Activated CD4-positive, alpha-beta T cell treated with anti-CD3 and anti-CD28 coated beads, Interleukin-2, amount 10 ng/mL, durations not matched to agents 7 days and 5 days (primary cell): ENCODE measurements at regions not wholly inside any gene's neighbourhood (a gene's known extent, or its start where the extent isn't known, plus 50 kb on each side); places are given as distances from the start of the nearest gene placed in this dataset.

Experiments used
- CTCF ChIA-PET: fragments of 350-600 bp; sonication (Branson Sonifier 250); formaldehyde crosslinking; loops from one replicate; lab custom pipeline; 2021; ENCODE audit warnings: antibody characterized with exemption; lab: Charles Lee
- POLR2A ChIA-PET: fragments of 350-600 bp; sonication (Branson Sonifier 250); formaldehyde crosslinking; loops from one replicate; lab custom pipeline; 2021; ENCODE audit warnings: antibody characterized with exemption; lab: Charles Lee
- DNase-seq: peaks from one replicate; pipeline ENCODE4 v3.0.0-alpha.2; 2020
- H3K27ac Mint-ChIP-seq: one replicate; pipeline ENCODE4 v1.8.0; 2021; ENCODE audit warnings: mild to moderate bottlenecking, moderate library complexity, mixed read lengths
- H3K27me3 Mint-ChIP-seq: one replicate; pipeline ENCODE4 v1.8.0; 2021; ENCODE audit warnings: mixed read lengths
- H3K36me3 Mint-ChIP-seq: one replicate; pipeline ENCODE4 v1.8.0; 2021; ENCODE audit warnings: low read depth, mixed read lengths
- H3K4me1 Mint-ChIP-seq: one replicate; pipeline ENCODE4 v1.8.0; 2021; ENCODE audit warnings: mixed read lengths
- H3K4me3 Mint-ChIP-seq: one replicate; pipeline ENCODE4 v1.8.0; 2021; ENCODE audit warnings: mild to moderate bottlenecking, moderate library complexity, mixed read lengths
- H3K9me3 Mint-ChIP-seq: one replicate; pipeline ENCODE4 v1.8.0; 2021; ENCODE audit warnings: mixed read lengths

DNA sequence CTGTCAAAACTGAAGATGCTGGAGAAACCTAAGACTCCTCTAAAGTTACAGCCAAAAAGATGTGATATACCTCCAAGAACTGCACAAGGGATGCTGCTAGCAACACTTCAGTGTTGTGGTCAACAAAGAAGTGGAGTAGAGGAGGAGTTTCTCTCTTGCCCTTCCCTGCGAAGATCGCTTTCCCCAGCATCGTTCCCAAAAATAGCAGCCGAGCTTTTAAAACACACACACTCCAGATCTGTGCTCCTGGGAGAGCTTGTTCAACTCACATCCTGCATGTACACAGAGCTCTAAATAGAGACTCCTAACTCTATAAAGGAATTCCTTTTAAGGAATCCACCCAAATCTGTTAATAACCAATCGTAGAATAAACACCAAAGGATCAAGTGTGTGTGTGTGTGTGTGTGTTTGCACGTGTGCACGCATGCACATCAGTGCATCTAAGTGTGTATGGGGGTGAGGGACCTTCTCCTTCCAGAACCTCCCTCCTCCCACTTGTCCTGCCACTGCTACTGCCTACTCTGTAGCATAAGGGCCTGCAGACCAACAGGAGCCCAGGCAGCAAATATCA is 58.5 kb downstream of the PSMG1 start:
- no peak for DNase-seq
- ChIA-PET POLR2A (no interaction called here), CTCF (interaction anchor here (0.6 kb wide), 1 partner anchor 27 kb away, joined by 3 read pairs; no protein-coding TSS in a partner anchor)
- no peaks in the 10 kb centered on the region for H3K9me3 Mint-ChIP-seq
- H3K36me3 Mint-ChIP-seq, result no peaks in the 10 kb centered on the region
- H3K27me3 Mint-ChIP-seq, result peaks cover 8% of the 10 kb centered on the region
- no peak overlapping the region for H3K4me3 Mint-ChIP-seq
- peaks cover 8% of the 10 kb centered on the region for H3K4me1 Mint-ChIP-seq
- no peak overlapping the region for H3K27ac Mint-ChIP-seq

DNA sequence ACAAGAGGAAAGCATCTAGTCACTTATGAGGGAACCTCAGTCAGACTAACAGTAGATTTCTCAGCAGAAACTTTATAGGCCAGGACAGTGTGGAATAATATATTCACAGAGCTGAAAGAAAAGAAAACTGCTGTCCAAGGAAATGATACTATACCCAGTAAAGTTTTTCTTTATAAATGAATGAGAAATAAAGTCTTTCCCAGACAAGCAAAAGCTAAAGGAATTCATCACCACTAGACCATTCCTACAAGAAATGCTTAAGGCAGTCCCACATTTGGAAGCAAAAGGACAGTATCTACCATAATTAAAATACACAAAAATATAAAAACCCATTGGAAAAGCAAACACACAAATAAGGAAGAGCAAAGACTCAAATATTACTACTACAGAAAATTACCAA is 59.9 kb downstream of the PSMG1 start:
- no peak for DNase-seq
- CTCF ChIA-PET, result no interaction called here
- no peak overlapping the region for H3K27ac Mint-ChIP-seq
- no peaks in the 10 kb centered on the region for H3K9me3 Mint-ChIP-seq
- H3K4me3 Mint-ChIP-seq, result no peak overlapping the region
- no peaks in the 10 kb centered on the region for H3K36me3 Mint-ChIP-seq
- peaks cover 8% of the 10 kb centered on the region for H3K4me1 Mint-ChIP-seq
- no peaks in the 10 kb centered on the region for H3K27me3 Mint-ChIP-seq
- POLR2A ChIA-PET, result no interaction called here

DNA sequence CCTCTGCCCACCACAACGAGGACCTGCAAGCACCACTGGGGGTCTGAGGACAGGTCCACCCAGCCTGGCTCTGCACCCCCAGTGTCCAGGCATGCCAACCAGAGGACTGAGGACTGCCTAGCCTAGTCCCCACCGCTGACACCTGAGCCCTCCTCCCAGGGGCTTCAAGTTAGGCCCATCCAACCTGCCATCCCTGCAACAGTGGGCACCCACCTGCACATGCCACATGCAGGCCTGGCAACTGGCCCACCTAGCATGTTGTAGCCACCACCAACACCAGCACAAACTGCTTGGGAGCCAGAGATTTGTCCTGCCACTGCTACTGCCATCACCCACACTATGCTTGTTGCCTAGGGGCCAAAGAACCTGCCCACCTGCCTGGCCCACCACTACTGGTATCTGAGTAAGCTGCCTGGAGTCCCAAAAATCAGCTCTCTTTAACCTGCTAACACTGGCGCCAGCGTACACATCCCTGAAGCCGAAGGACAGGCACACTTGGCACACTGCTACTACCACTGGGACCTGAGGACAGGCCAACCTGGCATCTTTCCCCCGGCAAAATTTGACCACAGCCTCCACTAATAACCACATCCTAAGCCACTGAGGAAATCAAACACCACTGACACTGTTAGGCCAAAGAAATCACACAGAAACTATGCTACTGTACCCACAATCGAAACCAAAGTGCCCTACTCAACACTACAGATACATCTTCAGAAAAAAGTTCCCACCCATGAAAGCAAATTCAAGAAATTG is 61.5 kb downstream of the PSMG1 start:
- no peaks in the 10 kb centered on the region for H3K36me3 Mint-ChIP-seq

DNA sequence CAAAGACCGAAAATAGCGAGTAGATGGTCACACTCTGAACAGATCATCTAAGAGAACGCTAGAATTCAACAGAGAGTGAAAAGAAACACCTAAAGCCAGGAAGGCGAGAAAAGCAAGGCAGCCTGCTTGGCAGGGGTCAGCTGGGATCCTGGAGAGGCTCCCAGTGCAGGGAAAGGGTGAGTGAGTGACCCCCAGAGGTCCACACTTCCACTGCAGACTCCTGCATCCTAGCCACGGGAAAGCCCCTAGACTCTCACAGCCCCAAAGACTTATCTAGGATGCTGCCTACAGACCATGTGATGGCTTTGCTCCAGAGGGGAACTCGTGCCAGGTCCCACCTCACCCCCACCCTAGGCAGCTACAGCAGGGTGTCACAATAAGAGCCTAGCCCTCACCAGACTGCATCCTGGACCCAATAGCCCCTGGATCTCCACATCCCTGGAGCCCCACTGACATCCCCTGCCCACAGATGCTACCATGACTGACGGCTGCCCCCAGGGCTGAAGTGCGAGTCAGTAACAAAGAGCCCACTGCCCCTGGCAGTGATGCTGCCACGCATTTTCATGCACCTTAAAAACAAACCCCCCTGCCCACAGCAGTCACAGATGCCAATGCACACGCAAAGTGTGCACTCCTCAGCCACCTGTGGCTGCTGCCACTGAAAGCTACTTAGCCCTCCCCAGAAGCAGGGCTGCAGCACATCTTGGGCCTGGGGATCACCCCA is 62.2 kb downstream of the PSMG1 start:
- ChIA-PET POLR2A (no interaction called here), CTCF (no interaction called here)
- no peak overlapping the region for H3K4me3 Mint-ChIP-seq
- no peak overlapping the region for H3K27ac Mint-ChIP-seq
- no peak for DNase-seq
- H3K9me3 Mint-ChIP-seq, result no peaks in the 10 kb centered on the region
- H3K4me1 Mint-ChIP-seq, result peaks cover 8% of the 10 kb centered on the region
- no peaks in the 10 kb centered on the region for H3K27me3 Mint-ChIP-seq
- no peaks in the 10 kb centered on the region for H3K36me3 Mint-ChIP-seq

More for the DNA sequence above, 61.5 kb downstream of the PSMG1 start:
- Mint-ChIP-seq H3K9me3 (no peaks in the 10 kb centered on the region), H3K27ac (no peak overlapping the region), H3K4me1 (peaks cover 8% of the 10 kb centered on the region), H3K27me3 (no peaks in the 10 kb centered on the region), H3K4me3 (no peak overlapping the region)
- ChIA-PET CTCF (no interaction called here), POLR2A (no interaction called here)
- DNase-seq, result no peak

DNA sequence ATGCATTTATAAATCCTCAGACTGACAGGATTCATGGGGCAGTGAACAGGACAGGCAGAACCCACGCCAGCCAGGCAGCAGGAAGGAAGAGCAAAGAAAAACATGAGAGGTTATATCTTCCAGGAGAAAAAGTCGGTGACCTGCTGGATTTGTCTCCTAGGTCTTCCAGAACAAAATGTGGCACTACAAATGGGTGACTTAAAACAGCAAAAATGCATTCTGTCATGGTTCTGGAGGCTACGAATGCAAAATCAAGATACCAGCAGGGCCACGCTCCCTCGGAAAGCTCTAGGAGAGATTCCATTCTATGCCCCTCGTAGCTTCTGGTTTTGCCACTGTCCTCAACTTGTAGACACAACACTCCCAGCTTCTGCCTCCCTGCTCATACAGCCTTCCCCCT is 63.4 kb downstream of the PSMG1 start:
- Mint-ChIP-seq H3K9me3 (no peaks in the 10 kb centered on the region), H3K4me3 (no peak overlapping the region), H3K4me1 (peaks cover 8% of the 10 kb centered on the region), H3K27me3 (no peaks in the 10 kb centered on the region), H3K27ac (no peak overlapping the region), H3K36me3 (no peaks in the 10 kb centered on the region)
- ChIA-PET POLR2A (no interaction called here), CTCF (no interaction called here)
- no peak for DNase-seq

DNA sequence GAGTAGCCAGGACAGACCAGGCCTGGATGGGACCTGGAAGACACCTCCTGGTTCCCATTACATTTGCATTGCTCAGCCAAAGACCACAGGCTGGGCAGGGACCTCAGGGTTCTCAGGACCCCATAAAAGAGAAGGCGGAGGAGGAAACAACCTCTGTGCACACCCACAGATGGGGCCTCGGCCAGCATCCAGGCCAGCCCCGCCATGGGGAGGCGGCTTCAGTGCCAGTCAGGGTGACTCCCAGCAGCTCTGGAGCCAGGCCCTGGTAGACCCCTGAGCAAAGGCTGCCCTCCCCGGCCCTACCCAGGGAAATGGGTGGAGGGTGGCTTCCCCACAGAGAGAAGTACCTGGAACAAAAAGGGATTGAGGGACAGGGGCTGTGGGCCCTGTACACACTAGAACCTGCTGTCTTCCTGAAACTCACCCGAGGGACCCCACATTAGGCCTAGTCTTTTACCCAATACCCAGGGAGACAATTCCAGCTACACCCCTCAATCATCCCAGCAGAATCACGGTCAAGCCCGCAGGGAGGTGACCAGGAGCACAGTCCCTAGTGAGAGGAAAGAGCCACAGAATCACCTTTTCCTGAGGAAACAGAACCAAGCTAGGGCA is 64.5 kb downstream of the PSMG1 start:
- no peak overlapping the region for H3K4me3 Mint-ChIP-seq
- no peaks in the 10 kb centered on the region for H3K36me3 Mint-ChIP-seq
- no peaks in the 10 kb centered on the region for H3K9me3 Mint-ChIP-seq
- peaks cover 8% of the 10 kb centered on the region for H3K4me1 Mint-ChIP-seq
- H3K27ac Mint-ChIP-seq, result no peak overlapping the region
- CTCF ChIA-PET, result no interaction called here
- POLR2A ChIA-PET, result no interaction called here
- H3K27me3 Mint-ChIP-seq, result no peaks in the 10 kb centered on the region
- no peak for DNase-seq

DNA sequence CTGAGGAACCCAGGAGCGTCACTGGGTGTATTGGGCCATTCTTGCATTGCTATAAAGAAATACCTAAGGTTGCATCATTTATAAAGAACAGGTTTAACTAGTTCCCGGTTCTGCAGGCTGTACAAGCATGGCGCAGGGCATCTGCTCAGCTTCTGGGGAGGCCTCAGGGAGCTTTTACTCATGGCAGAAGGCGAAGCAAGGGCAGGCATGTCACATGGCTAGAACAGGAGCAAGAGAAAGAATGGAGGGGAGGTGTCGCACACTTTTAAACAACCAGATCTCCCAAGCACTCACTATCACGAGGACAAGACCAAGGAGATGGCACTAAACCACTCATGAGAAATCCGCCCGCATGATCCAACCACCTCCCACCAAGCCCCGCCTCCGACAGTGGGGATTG is 65.2 kb downstream of the PSMG1 start:
- ChIA-PET POLR2A (no interaction called here), CTCF (no interaction called here)
- Mint-ChIP-seq H3K27ac (no peak overlapping the region), H3K36me3 (no peaks in the 10 kb centered on the region), H3K9me3 (no peaks in the 10 kb centered on the region), H3K27me3 (no peaks in the 10 kb centered on the region), H3K4me1 (peaks cover 8% of the 10 kb centered on the region), H3K4me3 (no peak overlapping the region)
- no peak for DNase-seq

DNA sequence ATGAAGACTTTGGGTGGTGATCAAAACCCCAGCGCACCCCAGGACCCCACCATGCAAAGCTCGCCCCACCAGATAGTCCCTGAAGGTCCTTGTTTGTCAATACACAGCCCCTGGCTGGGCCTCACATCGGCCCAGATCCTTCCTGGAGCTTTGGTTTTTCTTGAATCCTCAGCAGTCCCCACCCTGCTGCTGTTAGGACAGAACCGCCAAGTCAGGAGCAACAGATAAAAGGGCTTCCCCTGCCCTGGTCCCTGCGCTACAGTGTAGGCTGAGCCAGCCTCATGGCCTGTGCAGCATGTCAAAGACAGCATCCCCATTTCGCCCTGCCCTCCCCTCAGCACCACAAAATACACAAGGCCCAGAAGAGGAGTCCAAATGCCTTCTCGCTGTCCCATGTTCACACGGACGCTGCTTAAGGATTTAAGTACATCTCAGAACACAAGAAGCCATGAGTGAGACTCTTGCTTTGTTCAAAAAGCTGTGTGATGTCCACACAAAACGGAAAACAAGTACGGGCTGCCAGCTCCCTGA is 65.7 kb downstream of the PSMG1 start:
- Mint-ChIP-seq H3K36me3 (no peaks in the 10 kb centered on the region), H3K27ac (no peak overlapping the region), H3K4me1 (peaks cover 8% of the 10 kb centered on the region), H3K27me3 (peaks cover 3% of the 10 kb centered on the region), H3K4me3 (no peak overlapping the region), H3K9me3 (no peaks in the 10 kb centered on the region)
- DNase-seq, result no peak
- ChIA-PET POLR2A (no interaction called here), CTCF (no interaction called here)

DNA sequence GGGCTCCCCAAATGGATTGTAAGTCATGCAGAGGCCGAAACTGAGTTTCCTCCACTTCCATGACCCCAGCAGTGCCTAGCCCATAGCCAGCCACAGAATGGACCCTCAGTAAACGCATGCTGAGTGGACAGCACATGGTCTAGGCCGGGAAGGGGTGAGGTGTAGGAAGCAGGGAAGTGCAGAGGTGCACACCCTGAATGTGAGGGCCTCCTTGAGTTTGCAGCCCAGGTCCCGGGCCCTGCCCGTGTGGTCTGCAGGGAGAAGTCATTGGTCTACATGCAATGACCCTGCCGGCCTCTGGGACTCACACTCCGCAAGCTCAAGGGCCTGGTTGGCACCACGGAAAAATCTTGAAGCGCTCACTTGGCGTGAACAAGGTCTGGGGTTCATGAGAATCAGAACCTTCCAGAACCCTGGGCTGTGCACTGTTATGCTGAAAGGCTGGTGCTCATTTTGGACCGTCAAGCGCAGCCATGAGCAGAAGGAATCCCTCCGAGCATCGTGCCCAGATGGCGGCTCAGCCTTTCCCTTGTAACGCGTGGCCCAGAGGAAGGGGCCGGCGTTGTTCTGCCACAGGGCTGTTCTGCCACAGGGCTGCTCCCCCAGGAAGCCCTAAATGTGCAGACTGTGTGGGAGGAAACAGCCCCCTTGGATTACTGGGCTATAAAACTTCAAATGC is 66.4 kb downstream of the PSMG1 start:
- Mint-ChIP-seq H3K4me3 (no peak overlapping the region), H3K4me1 (peaks cover 3% of the 10 kb centered on the region), H3K27ac (no peak overlapping the region), H3K9me3 (no peaks in the 10 kb centered on the region), H3K27me3 (peaks cover 4% of the 10 kb centered on the region), H3K36me3 (no peaks in the 10 kb centered on the region)
- POLR2A ChIA-PET, result no interaction called here
- CTCF ChIA-PET, result no interaction called here
- DNase-seq, result no peak

DNA sequence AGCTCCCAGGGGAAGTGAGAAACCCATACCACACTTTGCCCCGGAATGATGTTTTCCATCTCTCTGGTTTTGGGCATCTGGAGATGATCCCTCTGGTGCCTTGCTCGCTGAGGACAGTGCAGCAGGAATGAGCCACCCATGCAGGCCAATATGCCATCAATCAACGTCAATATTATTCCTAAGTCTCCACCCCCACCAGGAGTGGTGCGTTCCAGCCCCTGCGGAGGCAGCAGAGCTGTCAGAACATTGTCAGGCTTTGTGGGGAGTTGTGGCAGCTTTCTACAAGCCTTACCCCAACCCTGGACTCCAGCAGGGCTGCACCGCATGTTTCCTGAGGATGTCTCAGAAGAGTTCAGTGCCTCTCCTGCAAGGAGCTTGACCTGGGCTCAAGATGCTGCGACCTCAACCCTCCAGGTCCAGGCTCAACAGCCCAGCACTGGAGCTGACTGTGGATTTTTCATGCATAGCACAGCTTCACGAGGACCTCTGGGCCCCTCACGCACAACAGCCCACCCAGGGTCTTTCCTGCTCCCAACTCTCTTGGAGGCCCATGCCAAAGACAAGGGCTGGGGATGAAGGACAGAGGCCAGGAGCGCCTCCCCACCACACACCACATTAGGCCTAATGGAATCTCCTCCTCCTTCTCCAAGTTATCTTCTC is 67.5 kb downstream of the PSMG1 start:
- Mint-ChIP-seq H3K27ac (no peak overlapping the region), H3K4me3 (no peak overlapping the region), H3K9me3 (no peaks in the 10 kb centered on the region), H3K36me3 (no peaks in the 10 kb centered on the region), H3K4me1 (no peaks in the 10 kb centered on the region), H3K27me3 (peaks cover 5% of the 10 kb centered on the region)
- DNase-seq, result no peak
- ChIA-PET CTCF (interaction anchor here (0.9 kb wide), 1 partner anchor 10 kb away, joined by 4 read pairs; no protein-coding TSS in a partner anchor), POLR2A (no interaction called here)

DNA sequence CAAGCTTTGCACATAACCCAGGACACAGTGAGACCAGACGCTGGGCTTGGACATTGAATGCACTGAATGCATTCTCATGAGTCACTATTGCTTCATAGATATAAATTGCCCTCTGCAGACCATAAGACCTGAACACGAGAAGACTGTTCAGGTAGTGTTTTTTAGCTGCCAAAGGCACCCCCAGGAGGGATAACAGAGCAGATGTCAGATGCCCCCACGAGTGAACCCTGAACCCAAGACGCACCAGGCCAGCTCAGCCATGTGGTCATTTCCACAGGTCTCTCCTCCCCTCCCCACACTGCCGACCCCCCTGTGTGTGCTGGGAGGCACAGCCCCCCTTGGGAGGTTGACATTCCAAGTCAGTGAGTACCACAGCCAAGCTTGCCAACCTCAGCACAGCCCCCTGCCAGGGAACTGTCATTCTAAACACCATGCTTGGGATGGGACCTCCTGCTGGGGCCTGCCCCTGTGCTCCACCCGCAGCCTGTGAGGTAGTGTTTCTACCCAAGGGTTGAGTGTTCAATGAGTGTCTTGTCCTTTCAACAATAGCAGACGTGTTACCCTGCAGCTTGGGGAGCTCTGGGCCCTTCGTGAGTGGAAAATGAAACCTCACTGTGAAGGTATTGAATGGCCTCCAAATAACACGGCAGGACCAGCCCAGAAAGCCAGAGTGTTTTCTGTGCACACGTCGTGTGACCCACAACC is 68.2 kb downstream of the PSMG1 start:
- DNase-seq, result no peak

More for the DNA sequence above, 68.2 kb downstream of the PSMG1 start:
- Mint-ChIP-seq H3K27ac (no peak overlapping the region), H3K36me3 (no peaks in the 10 kb centered on the region), H3K4me3 (no peak overlapping the region), H3K9me3 (no peaks in the 10 kb centered on the region), H3K4me1 (no peaks in the 10 kb centered on the region), H3K27me3 (peaks cover 5% of the 10 kb centered on the region)
- POLR2A ChIA-PET, result no interaction called here
- CTCF ChIA-PET, result interaction anchor here (0.9 kb wide), 1 partner anchor 9 kb away, joined by 4 read pairs; no protein-coding TSS in a partner anchor
